Cardiac fibroblast (primary cell): ENCODE measurements at regions not wholly inside any gene's neighbourhood (a gene's known extent, or its start where the extent isn't known, plus 50 kb on each side); places are given as distances from the start of the nearest gene placed in this dataset.
A peak's percentile ranks its signal among the peaks of the same experiment; 100 is the strongest.

Experiments used
- DNase-seq, 2 donors: peaks; one replicate each; pipeline versions ENCODE4 v3.0.0 to v3.0.0-alpha.2; 2010; ENCODE audit warnings: low read depth in 2 of 2
- H3K4me3 ChIP-seq, 2 donors: replicated peaks in 1 of 2; 1 replicate in 1 of 2; 2 replicates in 1 of 2; pipeline ENCODE4 v1.5.1; 2011; ENCODE audit warnings: low read depth in 2 of 2, low read length in 2 of 2, mild to moderate bottlenecking in 2 of 2, moderate library complexity in 1 of 2
- CTCF ChIP-seq: IDR thresholded peaks from one replicate; pipeline ENCODE4 v1.5.1; 2011; ENCODE audit warnings: low read depth, mild to moderate bottlenecking, low read length, inconsistent platforms

- no peak for TF ChIP-seq CTCF
These were observed 1638.3 kb upstream of the ZEB2 start for GRCh38 chr2:146158072-146158674.

GRCh38 chr2:146147448-146148012 is 1627.6 kb upstream of the ZEB2 start:
- DNase-seq = peak; percentile 5 to 23
- no peak overlapping the region for H3K4me3 ChIP-seq
- peak; percentile 6 for TF ChIP-seq CTCF

More at GRCh38 chr2:146158072-146158674, 1638.3 kb upstream of the ZEB2 start:
- no peak overlapping the region for H3K4me3 ChIP-seq
- no peak for DNase-seq

GRCh38 chr2:146143971-146144370 is 1624.1 kb upstream of the ZEB2 start:
- no peak for TF ChIP-seq CTCF
- no peak overlapping the region for H3K4me3 ChIP-seq
- peak in 1 of 2 donors; percentile 19 for DNase-seq

GRCh38 chr2:146138820-146139219 is 1618.9 kb upstream of the ZEB2 start:
- no peak overlapping the region for H3K4me3 ChIP-seq
- no peak for DNase-seq
- no peak for TF ChIP-seq CTCF

- DNase-seq = no peak
- TF ChIP-seq CTCF = no peak
- no peak overlapping the region for H3K4me3 ChIP-seq
These were observed 1615.3 kb upstream of the ZEB2 start for GRCh38 chr2:146135245-146135644.

- no peak overlapping the region for H3K4me3 ChIP-seq
- DNase-seq = no peak
- no peak for TF ChIP-seq CTCF
These were observed 1611.9 kb upstream of the ZEB2 start for GRCh38 chr2:146131785-146132184.

- H3K4me3 ChIP-seq = no peak overlapping the region
- no peak for DNase-seq
- TF ChIP-seq CTCF = no peak
These were observed 1611.1 kb upstream of the ZEB2 start for GRCh38 chr2:146131048-146131447.
